ENCODE measurements at regions not wholly inside any gene's neighbourhood (a gene's known extent, or its start where the extent isn't known, plus 50 kb on each side); places are given as distances from the start of the nearest gene placed in this dataset.

DNA sequence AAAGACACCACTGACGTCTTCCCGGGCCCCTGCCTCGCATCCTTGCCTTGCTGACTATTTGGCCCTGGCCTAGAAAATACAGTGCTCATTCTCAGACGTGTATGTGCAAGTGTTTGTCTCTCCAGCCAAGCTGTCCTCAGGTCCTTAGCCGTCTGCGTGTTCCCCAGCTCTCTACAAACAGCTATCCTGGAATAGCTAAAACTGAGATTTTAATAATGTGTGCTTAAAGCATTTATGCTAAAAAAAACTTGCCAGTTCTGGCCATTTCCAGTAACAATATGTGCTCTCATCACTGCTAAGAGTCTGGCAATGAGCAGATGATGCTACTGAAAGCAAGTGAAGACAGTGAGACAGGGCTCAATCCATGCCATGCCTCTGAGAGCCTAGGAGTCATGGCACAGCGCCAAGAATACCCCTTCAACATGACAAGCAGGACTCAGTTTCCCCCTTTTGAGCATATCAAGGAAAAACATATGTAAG is 55.7 kb downstream of the IRF2BP2 start:
- Mint-ChIP-seq H3K36me3 (ENCODE audit: low read depth) (no peaks in the 10 kb centered on the region), H3K4me3 (no peak overlapping the region), H3K27me3 (no peaks in the 10 kb centered on the region), H3K27ac (no peak overlapping the region), H3K9me3 (no peaks in the 10 kb centered on the region), H3K4me1 (ENCODE audit: low read depth) (no peaks in the 10 kb centered on the region)

DNA sequence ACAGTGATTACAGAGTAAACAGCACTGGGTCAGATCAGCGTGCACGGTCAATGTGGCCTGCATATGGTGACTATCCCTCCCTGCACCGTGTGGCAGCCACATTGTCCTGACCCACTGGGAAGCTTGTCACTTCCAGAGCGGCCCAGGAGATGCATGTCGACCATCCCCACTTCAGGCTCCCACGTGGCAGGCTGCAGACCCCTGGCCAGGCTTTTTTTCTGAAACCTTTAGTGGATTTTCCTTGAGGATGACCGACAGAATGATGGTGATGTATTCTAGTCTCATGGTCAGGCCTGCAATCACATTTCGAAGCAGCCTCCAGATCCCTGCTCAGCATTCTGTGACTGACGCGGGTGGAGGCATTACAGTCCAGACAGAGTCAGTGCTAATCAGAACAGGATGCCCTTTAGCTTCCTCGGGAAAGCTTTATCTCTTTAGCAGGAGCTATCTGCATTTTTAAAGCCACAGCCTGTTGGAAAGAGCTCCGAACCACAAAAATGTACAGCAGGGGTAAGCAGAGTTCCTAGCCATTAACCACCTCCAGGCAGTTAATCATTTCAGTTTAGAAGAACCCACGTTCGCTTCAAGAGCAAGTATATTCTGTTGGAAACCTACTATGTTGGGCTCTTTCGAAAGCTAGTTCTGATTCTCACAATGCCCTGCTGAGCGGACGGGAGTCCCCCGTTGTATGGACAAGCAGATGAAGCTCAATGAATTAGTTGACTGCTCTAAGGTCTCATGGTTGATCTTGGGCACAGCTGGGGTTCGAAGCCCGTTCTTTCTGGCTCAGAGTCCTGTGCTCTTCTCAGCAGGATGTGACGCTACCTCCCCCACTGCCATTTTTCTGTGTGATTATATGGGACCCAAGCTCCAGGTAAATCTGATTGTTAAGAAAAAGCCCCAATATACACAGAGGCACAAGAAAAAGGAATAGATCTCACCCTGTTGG is 56.5 kb downstream of the IRF2BP2 start:
- Mint-ChIP-seq H3K9me3 (no peaks in the 10 kb centered on the region), H3K4me1 (ENCODE audit: low read depth) (no peaks in the 10 kb centered on the region), H3K4me3 (no peak overlapping the region), H3K27ac (no peak overlapping the region), H3K27me3 (no peaks in the 10 kb centered on the region), H3K36me3 (ENCODE audit: low read depth) (no peaks in the 10 kb centered on the region)

- no peaks in the 10 kb centered on the region for H3K27me3 Mint-ChIP-seq
- H3K4me1 Mint-ChIP-seq (ENCODE audit: low read depth): no peaks in the 10 kb centered on the region
- no peak overlapping the region for H3K27ac Mint-ChIP-seq
- H3K36me3 Mint-ChIP-seq (ENCODE audit: low read depth): no peaks in the 10 kb centered on the region
- no peaks in the 10 kb centered on the region for H3K9me3 Mint-ChIP-seq
- no peak overlapping the region for H3K4me3 Mint-ChIP-seq
These were observed 59.0 kb downstream of the IRF2BP2 start for GRCh38 chr1:234551032-234551378.

- Mint-ChIP-seq H3K27ac (no peak overlapping the region), H3K36me3 (ENCODE audit: low read depth) (no peaks in the 10 kb centered on the region), H3K4me3 (no peak overlapping the region), H3K9me3 (no peaks in the 10 kb centered on the region), H3K4me1 (ENCODE audit: low read depth) (no peaks in the 10 kb centered on the region), H3K27me3 (no peaks in the 10 kb centered on the region)
These were observed 59.5 kb downstream of the IRF2BP2 start for GRCh38 chr1:234550341-234551031.

DNA sequence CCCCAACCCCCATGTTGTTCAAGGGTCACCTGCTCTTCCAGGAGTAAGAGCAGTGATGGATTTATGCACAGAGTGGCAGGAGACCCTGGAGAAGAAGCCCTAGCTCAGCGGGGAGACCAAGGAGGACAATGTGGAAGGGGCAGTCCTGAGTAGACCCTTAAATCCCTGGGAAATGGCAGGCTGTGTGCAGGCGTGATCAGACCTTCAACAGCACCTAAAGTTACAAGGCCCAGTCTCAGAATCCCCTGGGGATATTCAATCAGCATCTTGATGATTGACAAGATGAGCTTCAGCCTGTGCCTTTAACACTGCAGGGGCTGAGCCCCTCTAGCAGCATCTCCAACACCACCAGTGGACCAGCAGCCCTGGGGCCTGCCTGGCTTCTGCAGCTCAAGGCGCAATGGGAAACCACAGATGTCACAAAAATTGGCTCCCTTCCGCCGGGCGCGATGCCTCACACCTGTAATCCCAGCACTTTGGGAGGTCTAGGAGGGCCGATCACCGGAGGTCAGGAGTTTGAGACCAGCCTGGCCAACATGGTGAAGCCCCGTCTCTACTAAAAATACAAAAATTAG is 60.4 kb downstream of the IRF2BP2 start:
- Mint-ChIP-seq H3K4me3 (no peak overlapping the region), H3K9me3 (no peaks in the 10 kb centered on the region), H3K27ac (no peak overlapping the region), H3K36me3 (ENCODE audit: low read depth) (no peaks in the 10 kb centered on the region), H3K4me1 (ENCODE audit: low read depth) (peaks cover 7% of the 10 kb centered on the region), H3K27me3 (no peaks in the 10 kb centered on the region)

- Mint-ChIP-seq H3K27ac (no peak overlapping the region), H3K27me3 (no peaks in the 10 kb centered on the region), H3K36me3 (ENCODE audit: low read depth) (no peaks in the 10 kb centered on the region), H3K9me3 (no peaks in the 10 kb centered on the region), H3K4me3 (no peak overlapping the region), H3K4me1 (ENCODE audit: low read depth) (peaks cover 21% of the 10 kb centered on the region)
These were observed 62.8 kb downstream of the IRF2BP2 start for GRCh38 chr1:234546890-234547788.

- no peaks in the 10 kb centered on the region for H3K27me3 Mint-ChIP-seq
- H3K36me3 Mint-ChIP-seq (ENCODE audit: low read depth): no peaks in the 10 kb centered on the region
- peaks cover 28% of the 10 kb centered on the region for H3K4me1 Mint-ChIP-seq (ENCODE audit: low read depth)
- H3K27ac Mint-ChIP-seq: no peak overlapping the region
- H3K4me3 Mint-ChIP-seq: no peak overlapping the region
- no peaks in the 10 kb centered on the region for H3K9me3 Mint-ChIP-seq
These were observed 63.6 kb downstream of the IRF2BP2 start for GRCh38 chr1:234546387-234546704.

- H3K4me3 Mint-ChIP-seq: no peak overlapping the region
- H3K4me1 Mint-ChIP-seq (ENCODE audit: low read depth): peaks cover 29% of the 10 kb centered on the region
- no peaks in the 10 kb centered on the region for H3K9me3 Mint-ChIP-seq
- no peaks in the 10 kb centered on the region for H3K36me3 Mint-ChIP-seq (ENCODE audit: low read depth)
- H3K27ac Mint-ChIP-seq: no peak overlapping the region
- no peaks in the 10 kb centered on the region for H3K27me3 Mint-ChIP-seq
These were observed 64.2 kb downstream of the IRF2BP2 start for GRCh38 chr1:234545517-234546386.

DNA sequence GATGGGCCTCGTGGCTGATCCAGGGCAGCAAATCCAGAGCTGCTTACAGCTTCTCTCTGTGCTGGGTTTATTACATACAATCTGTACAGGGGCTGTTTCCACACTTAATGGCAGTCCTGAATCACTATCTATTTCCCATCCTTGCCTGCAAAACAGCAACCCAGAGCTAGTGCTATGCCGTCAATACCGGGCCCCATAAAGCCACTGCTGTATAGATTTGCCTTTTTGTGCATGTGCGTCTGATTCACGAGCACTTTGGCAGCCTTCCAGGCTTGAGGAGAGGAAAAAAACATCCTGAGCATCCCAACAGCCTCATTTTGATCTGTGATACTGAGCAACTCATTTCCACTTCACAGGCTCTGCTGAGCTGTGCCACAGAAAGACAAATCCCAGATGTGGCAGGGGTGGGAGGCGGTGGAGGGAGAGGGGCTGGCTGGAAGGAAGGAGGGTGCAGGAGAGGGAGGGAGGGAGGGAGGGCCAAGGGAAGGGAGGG is 65.2 kb upstream of the TARBP1 start:
- Mint-ChIP-seq H3K4me1 (ENCODE audit: low read depth) (peaks cover 29% of the 10 kb centered on the region), H3K4me3 (no peak overlapping the region), H3K36me3 (ENCODE audit: low read depth) (no peaks in the 10 kb centered on the region), H3K27me3 (no peaks in the 10 kb centered on the region), H3K9me3 (no peaks in the 10 kb centered on the region), H3K27ac (peak overlapping the region; percentile 80)

DNA sequence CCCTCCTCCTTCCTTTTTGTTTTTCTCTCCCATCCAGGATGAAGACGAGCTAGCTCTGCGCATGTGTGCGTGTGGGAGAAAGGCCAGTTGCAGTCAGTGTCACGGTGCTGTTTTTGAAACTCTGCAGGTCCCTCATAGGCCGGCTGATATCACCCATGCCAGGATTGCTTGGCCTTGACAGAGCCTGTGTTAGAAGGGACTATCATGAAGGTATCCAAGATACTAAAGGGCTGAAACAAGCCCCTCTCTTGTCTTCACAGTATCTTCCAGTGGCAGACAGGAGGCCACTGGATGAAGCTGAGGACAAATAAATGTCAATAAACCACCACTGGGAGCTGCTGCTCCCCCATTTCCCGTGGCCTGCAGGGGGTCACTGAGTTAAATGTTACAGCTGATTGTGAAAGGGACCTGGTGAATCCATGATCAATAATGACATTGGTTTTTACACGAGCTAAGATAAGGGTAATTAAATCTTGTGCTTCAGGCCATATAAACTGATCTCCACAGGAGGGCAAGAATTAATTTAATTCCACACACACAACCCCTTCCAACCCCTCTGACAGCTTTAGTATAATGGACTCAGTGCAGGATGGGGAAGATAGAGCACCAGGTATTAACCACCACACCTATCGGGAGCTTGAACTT is 64.6 kb upstream of the TARBP1 start:
- no peaks in the 10 kb centered on the region for H3K9me3 Mint-ChIP-seq
- peaks cover 29% of the 10 kb centered on the region for H3K4me1 Mint-ChIP-seq (ENCODE audit: low read depth)
- H3K27ac Mint-ChIP-seq: peak overlapping the region; percentile 80
- H3K27me3 Mint-ChIP-seq: no peaks in the 10 kb centered on the region
- H3K4me3 Mint-ChIP-seq: no peak overlapping the region
- no peaks in the 10 kb centered on the region for H3K36me3 Mint-ChIP-seq (ENCODE audit: low read depth)

GRCh38 chr1:234542211-234542850 is 63.4 kb upstream of the TARBP1 start:
- H3K27ac Mint-ChIP-seq: no peak overlapping the region
- no peak overlapping the region for H3K4me3 Mint-ChIP-seq
- no peaks in the 10 kb centered on the region for H3K27me3 Mint-ChIP-seq
- peaks cover 29% of the 10 kb centered on the region for H3K4me1 Mint-ChIP-seq (ENCODE audit: low read depth)
- H3K36me3 Mint-ChIP-seq (ENCODE audit: low read depth): no peaks in the 10 kb centered on the region
- H3K9me3 Mint-ChIP-seq: no peaks in the 10 kb centered on the region

GRCh38 chr1:234541286-234541975 is 62.5 kb upstream of the TARBP1 start:
- Mint-ChIP-seq H3K27me3 (no peaks in the 10 kb centered on the region), H3K27ac (no peak overlapping the region), H3K4me3 (no peak overlapping the region), H3K36me3 (ENCODE audit: low read depth) (no peaks in the 10 kb centered on the region), H3K4me1 (ENCODE audit: low read depth) (peaks cover 29% of the 10 kb centered on the region), H3K9me3 (no peaks in the 10 kb centered on the region)

- Mint-ChIP-seq H3K4me1 (ENCODE audit: low read depth) (peaks cover 29% of the 10 kb centered on the region), H3K27ac (no peak overlapping the region), H3K36me3 (ENCODE audit: low read depth) (no peaks in the 10 kb centered on the region), H3K9me3 (no peaks in the 10 kb centered on the region), H3K27me3 (no peaks in the 10 kb centered on the region), H3K4me3 (no peak overlapping the region)
These were observed 61.4 kb upstream of the TARBP1 start for GRCh38 chr1:234540404-234540762.

Data from stimulated activated naive CD8-positive, alpha-beta T cell treated with anti-CD3 and anti-CD28 coated beads, Interleukin-15, Interleukin-2, amounts not matched to agents 100 ng/mL and 50 ng/mL, for 24 hours (primary cell).